ENCODE measurements at regions not wholly inside any gene's neighbourhood (a gene's known extent, or its start where the extent isn't known, plus 50 kb on each side); places are given as distances from the start of the nearest gene placed in this dataset.

DNA sequence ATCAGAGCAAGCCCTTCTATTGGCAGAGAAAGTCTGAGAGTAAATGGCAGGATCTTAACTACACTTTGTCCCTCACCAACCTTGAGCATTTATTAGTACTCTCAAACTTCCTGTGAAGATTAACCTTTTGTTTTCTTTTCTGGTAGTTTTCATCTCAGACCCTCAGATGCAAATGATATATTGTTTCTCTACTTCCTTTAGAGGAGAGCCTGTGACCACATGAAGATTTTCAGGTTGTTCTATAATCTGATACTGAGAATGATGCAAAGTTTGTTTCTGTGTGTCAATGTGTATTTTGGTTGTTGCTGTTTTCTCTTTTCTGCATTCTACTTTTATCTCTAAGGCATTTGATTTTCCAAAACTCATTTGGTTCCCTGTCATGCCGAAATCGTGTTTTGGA is 165.8 kb upstream of the CYSLTR1 start:
- no peaks in the 10 kb centered on the region for H3K9me3 ChIP-seq (replicated peaks; ENCODE audit: control insufficient read depth, insufficient read depth, low read depth, low read length)
- 0% methylated on average over 2 of the region's 2 CpGs for WGBS (ENCODE audit: insufficient coverage, low coverage, missing lambda C conversion rate)
- no peaks in the 10 kb centered on the region for H3K4me1 ChIP-seq (replicated peaks in 1 of 2; ENCODE audit: control insufficient read depth in 2 of 2, insufficient read depth in 2 of 2, low read length in 2 of 2)
- no peaks in the 10 kb centered on the region for H4K20me1 ChIP-seq (replicated peaks; ENCODE audit: control insufficient read depth, insufficient read depth, low read length)
- ChIA-PET CTCF (ENCODE audit: low intra/inter-chr PET ratio) (no interaction called here), POLR2A (no interaction called here)
- intact Hi-C loops (cut with micrococcal nuclease), result no loop called here
- in situ Hi-C loops (cut with MboI), result no loop called here
- ATAC-seq, result no peak
- no peak for DNase-seq (ENCODE audit: extremely low read depth in 1 of 4, low spot score in 3 of 4)
- H3K36me3 ChIP-seq (ENCODE audit: control insufficient read depth, insufficient read depth, low read length), result no peaks in the 10 kb centered on the region
- no TSS peak for BruUV-seq (replicated peaks)
- FAIRE-seq, result no peak
- H3K4me3 ChIP-seq, result no peak overlapping the region
- H3K79me2 ChIP-seq (ENCODE audit: control insufficient read depth, insufficient read depth, low read length), result no peaks in the 10 kb centered on the region
- no peak overlapping the region for H3K27ac ChIP-seq (ENCODE audit: extremely low read depth, low read depth, low read length)
- no peaks in the 10 kb centered on the region for H3K27me3 ChIP-seq (ENCODE audit: control insufficient read depth in 2 of 2, insufficient read depth in 2 of 2, low read length in 2 of 2)
- H3K9ac ChIP-seq (ENCODE audit: insufficient read depth in 1 of 2, low read depth in 2 of 2, low read length in 2 of 2), result no peak overlapping the region
- H3K4me2 ChIP-seq (ENCODE audit: insufficient read depth, low read length), result no peak overlapping the region
- TF ChIP-seq CEBPB (tag; IDR thresholded peaks at IDR 0.05), result no peak
- H3K9me1 ChIP-seq (ENCODE audit: control insufficient read depth, insufficient read depth, low read length), result no peaks in the 10 kb centered on the region
- no peak overlapping the region for H2AFZ ChIP-seq (ENCODE audit: low read depth, low read length)

DNA sequence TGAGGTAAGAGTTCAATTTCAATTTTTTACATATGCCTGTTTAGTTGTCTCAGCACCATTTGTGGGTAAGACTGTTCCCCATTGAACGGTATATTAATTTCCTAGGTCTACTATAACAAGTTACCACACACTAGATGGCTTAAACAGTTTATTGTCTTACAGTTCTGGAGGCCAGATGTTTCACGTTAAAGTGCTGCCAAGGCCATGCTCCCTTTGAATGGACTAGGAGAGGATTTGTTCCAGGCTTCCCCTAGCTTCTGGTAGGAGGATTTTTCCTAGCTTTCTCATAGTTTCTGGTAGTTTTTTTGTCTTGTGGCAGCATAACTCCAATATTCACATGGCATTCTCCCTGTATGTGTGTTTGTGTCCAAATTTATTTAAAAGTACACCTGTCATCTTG is 149.3 kb upstream of the CYSLTR1 start:
- no TSS peak for BruUV-seq (replicated peaks)
- no peaks in the 10 kb centered on the region for H3K79me2 ChIP-seq (ENCODE audit: control insufficient read depth, insufficient read depth, low read length)
- 0% methylated on average over 2 of the region's 2 CpGs for WGBS (ENCODE audit: insufficient coverage, low coverage, missing lambda C conversion rate)
- no peaks in the 10 kb centered on the region for H3K27me3 ChIP-seq (ENCODE audit: control insufficient read depth in 2 of 2, insufficient read depth in 2 of 2, low read length in 2 of 2)
- H3K36me3 ChIP-seq (ENCODE audit: control insufficient read depth, insufficient read depth, low read length), result no peaks in the 10 kb centered on the region
- TF ChIP-seq ZNF143 (CRISPR knock-in tag; IDR thresholded peaks at IDR 0.05) (no peak), SIX5 (IDR thresholded peaks at IDR 0.05; ENCODE audit: borderline replicate concordance in 1 of 2, insufficient read depth in 1 of 2, low read depth in 1 of 2, low read length in 2 of 2) (no peak), ZNF280A (IDR thresholded peaks at IDR 0.05; ENCODE audit: low read depth, partially characterized antibody) (no peak), FIP1L1 (IDR thresholded peaks at IDR 0.05; ENCODE audit: low read depth, low read length, poor library complexity, severe bottlenecking) (no peak), ZNF224 (CRISPR knock-in tag; IDR thresholded peaks at IDR 0.05) (no peak), STAG1 (CRISPR knock-in tag; IDR thresholded peaks at IDR 0.05; ENCODE audit: borderline replicate concordance) (no peak), HLTF (IDR thresholded peaks at IDR 0.05) (no peak), ZNF444 (CRISPR knock-in tag; IDR thresholded peaks at IDR 0.05) (no peak)
- POLR2A ChIA-PET, result no interaction called here
- no peak overlapping the region for H2AFZ ChIP-seq (ENCODE audit: low read depth, low read length)
- CTCF ChIA-PET (ENCODE audit: low intra/inter-chr PET ratio), result no interaction called here
- H4K20me1 ChIP-seq (replicated peaks; ENCODE audit: control insufficient read depth, insufficient read depth, low read length), result no peaks in the 10 kb centered on the region
- no peak for ATAC-seq
- H3K4me3 ChIP-seq, result no peak overlapping the region
- no peak overlapping the region for H3K27ac ChIP-seq (ENCODE audit: extremely low read depth, low read depth, low read length)
- intact Hi-C loops (cut with micrococcal nuclease), result no loop called here
- H3K9me1 ChIP-seq (ENCODE audit: control insufficient read depth, insufficient read depth, low read length), result no peaks in the 10 kb centered on the region
- no peak overlapping the region for H3K4me2 ChIP-seq (ENCODE audit: insufficient read depth, low read length)
- no peak for FAIRE-seq
- in situ Hi-C loops (cut with MboI), result no loop called here
- no peak overlapping the region for H3K9ac ChIP-seq (ENCODE audit: insufficient read depth in 1 of 2, low read depth in 2 of 2, low read length in 2 of 2)
- H3K4me1 ChIP-seq (replicated peaks in 1 of 2; ENCODE audit: control insufficient read depth in 2 of 2, insufficient read depth in 2 of 2, low read length in 2 of 2), result no peaks in the 10 kb centered on the region
- DNase-seq (ENCODE audit: extremely low read depth in 1 of 4, low spot score in 3 of 4), result no peak
- H3K9me3 ChIP-seq (replicated peaks; ENCODE audit: control insufficient read depth, insufficient read depth, low read depth, low read length), result no peaks in the 10 kb centered on the region

All from K562 (cell line).